HUES48 (cell line): ENCODE measurements at regions not wholly inside any gene's neighbourhood (a gene's known extent, or its start where the extent isn't known, plus 50 kb on each side); places are given as distances from the start of the nearest gene placed in this dataset.
A peak's percentile ranks its signal among the peaks of the same experiment; 100 is the strongest.

Experiments
- H3K27ac ChIP-seq: one replicate; pipeline ENCODE4 v1.7.0; 2013; ENCODE audit warnings: low read depth, low read length, inconsistent platforms
- H3K27me3 ChIP-seq: 2 replicates; pipeline ENCODE4 v1.6.1; 2013; ENCODE audit warnings: mild to moderate bottlenecking, low read length; ENCODE audit not compliant: control insufficient read depth, insufficient read depth
- H3K36me3 ChIP-seq: 2 replicates; pipeline ENCODE4 v1.6.1; 2013; ENCODE audit warnings: low read length; ENCODE audit not compliant: control insufficient read depth, insufficient read depth
- H3K4me1 ChIP-seq: 2 replicates; pipeline ENCODE4 v1.6.1; 2013; ENCODE audit warnings: mild to moderate bottlenecking, low read length; ENCODE audit not compliant: control insufficient read depth, insufficient read depth
- H3K4me3 ChIP-seq: 2 replicates; pipeline ENCODE4 v1.5.1; 2013; ENCODE audit warnings: mild to moderate bottlenecking, low read depth, low read length
- H3K9ac ChIP-seq: 2 replicates; pipeline ENCODE4 v1.6.1; 2013; ENCODE audit warnings: mild to moderate bottlenecking, low read depth, low read length, moderate library complexity
- H3K9me3 ChIP-seq: 2 replicates; pipeline ENCODE4 v1.6.1; 2013; ENCODE audit warnings: low read length; ENCODE audit not compliant: control insufficient read depth, insufficient read depth

- no peaks in the 10 kb centered on the region for H3K36me3 ChIP-seq
- no peaks in the 10 kb centered on the region for H3K27me3 ChIP-seq
- H3K9ac ChIP-seq, result no peak overlapping the region
These were observed 376.7 kb downstream of the LIG4 start for GRCh38 chr13:107838588-107839161.

DNA sequence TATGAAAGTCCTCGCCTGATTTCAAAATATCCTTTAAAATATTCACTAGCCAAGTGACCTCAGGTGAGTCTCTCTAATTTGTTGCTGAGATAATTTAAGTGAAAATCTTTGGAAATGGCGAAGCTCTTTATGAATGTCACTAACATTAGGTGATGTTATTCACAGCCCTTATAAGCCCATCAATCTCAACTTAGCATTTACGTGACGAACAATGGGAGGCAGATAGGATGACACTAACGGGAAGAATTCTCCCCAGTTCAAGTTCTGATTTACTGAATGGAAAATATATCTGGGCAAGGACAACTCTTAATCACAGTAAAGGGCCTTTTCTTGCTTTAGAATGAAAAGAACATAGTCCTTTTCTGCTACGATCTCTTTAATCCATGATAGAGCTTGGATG, 378.7 kb downstream of the LIG4 start:
- Histone ChIP-seq H3K27me3 (no peaks in the 10 kb centered on the region), H3K4me3 (no peak overlapping the region)

More at GRCh38 chr13:107838588-107839161, 376.7 kb downstream of the LIG4 start:
- peaks cover 56% of the 10 kb centered on the region for H3K4me1 ChIP-seq
- H3K27ac ChIP-seq, result peak overlapping the region; percentile 46
- H3K9me3 ChIP-seq, result no peaks in the 10 kb centered on the region
- H3K4me3 ChIP-seq, result 0 out of 2 replicates have a peak overlapping the region, but pooled peaks have one; percentile 12

GRCh38 chr13:107835339-107836018, 379.9 kb downstream of the LIG4 start:
- no peaks in the 10 kb centered on the region for H3K27me3 ChIP-seq
- peaks cover 46% of the 10 kb centered on the region for H3K4me1 ChIP-seq
- H3K36me3 ChIP-seq, result no peaks in the 10 kb centered on the region
- H3K9me3 ChIP-seq, result no peaks in the 10 kb centered on the region
- no peak overlapping the region for H3K9ac ChIP-seq
- H3K27ac ChIP-seq, result no peak overlapping the region
- no peak overlapping the region for H3K4me3 ChIP-seq

More for the DNA sequence above, 378.7 kb downstream of the LIG4 start:
- Histone ChIP-seq H3K4me1 (peaks cover 49% of the 10 kb centered on the region), H3K9ac (no peak overlapping the region), H3K36me3 (no peaks in the 10 kb centered on the region), H3K27ac (no peak overlapping the region), H3K9me3 (no peaks in the 10 kb centered on the region)

DNA sequence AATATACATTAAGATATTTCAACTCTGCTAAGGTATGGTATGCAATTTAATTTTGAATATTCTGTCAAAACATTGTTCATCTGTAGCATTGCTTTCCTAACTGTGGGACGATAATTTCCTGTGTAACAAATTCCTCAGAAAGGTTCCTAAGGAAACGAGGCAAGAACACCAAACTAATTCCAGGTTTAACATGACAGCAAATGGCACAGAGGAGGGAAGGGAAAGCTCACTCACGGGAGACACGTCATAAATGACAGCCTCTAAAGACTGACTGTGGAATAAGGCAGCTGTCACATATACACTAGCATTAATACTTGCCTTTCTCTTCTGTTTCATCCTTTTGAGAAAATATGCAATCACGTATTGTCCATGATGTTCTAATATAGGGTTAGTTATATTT, 380.6 kb downstream of the LIG4 start:
- Histone ChIP-seq H3K9ac (no peak overlapping the region), H3K27ac (no peak overlapping the region), H3K36me3 (no peaks in the 10 kb centered on the region), H3K27me3 (no peaks in the 10 kb centered on the region), H3K9me3 (no peaks in the 10 kb centered on the region), H3K4me3 (no peak overlapping the region), H3K4me1 (peaks cover 42% of the 10 kb centered on the region)

DNA sequence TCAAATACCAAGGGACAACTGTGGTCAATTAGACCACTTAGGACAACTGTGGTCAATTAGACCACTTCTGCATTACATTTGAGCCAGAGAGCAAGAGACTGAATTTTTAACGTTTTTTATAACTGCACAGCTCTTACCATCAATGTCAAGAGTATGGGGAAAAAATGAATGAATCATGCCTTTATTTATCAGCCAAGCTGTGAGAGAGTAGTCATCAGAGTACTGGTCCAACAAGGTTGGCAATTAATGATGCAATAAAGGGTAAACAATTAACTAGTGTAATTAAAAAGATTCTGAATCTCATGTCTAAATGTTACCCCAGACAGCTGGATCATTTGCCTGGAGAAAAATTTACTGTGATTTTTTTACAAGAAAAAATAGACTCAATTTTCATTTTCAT, 381.1 kb downstream of the LIG4 start:
- Histone ChIP-seq H3K9me3 (no peaks in the 10 kb centered on the region), H3K27me3 (no peaks in the 10 kb centered on the region), H3K27ac (no peak overlapping the region), H3K36me3 (no peaks in the 10 kb centered on the region), H3K4me3 (no peak overlapping the region), H3K9ac (no peak overlapping the region), H3K4me1 (peaks cover 42% of the 10 kb centered on the region)

DNA sequence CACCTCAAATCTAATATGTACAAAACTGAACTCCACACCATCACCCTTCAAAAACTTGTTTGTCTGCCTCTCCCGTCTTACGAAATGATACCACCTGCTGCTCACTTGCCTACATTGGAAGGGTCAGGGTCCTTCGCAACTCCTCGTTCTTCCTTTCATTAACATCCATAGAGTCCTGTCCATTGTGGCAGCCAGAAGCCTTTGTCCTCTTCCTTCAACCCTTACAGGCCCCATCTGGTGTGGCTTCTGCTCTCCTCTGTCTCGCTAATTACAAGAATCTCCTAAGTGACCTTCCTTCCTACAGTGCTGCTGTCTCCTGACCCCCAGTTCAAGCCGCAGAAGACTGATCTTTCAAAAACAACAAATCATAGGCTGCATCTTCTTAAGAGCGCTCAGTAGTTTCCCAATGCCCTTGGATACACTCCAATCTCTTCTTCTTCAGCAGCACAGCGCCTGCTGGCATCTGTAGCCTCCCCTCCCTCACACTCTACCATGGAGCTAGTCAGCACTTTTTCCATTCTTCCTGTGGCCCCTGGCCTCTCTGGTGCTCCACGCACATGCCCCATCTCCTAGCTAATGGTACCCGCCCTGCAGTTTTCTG, 382.7 kb downstream of the LIG4 start:
- Histone ChIP-seq H3K4me1 (peaks cover 26% of the 10 kb centered on the region; the same call in 1 of the 2 replicates), H3K27ac (no peak overlapping the region), H3K4me3 (no peak overlapping the region), H3K36me3 (no peaks in the 10 kb centered on the region), H3K27me3 (no peaks in the 10 kb centered on the region), H3K9ac (no peak overlapping the region), H3K9me3 (no peaks in the 10 kb centered on the region)

DNA sequence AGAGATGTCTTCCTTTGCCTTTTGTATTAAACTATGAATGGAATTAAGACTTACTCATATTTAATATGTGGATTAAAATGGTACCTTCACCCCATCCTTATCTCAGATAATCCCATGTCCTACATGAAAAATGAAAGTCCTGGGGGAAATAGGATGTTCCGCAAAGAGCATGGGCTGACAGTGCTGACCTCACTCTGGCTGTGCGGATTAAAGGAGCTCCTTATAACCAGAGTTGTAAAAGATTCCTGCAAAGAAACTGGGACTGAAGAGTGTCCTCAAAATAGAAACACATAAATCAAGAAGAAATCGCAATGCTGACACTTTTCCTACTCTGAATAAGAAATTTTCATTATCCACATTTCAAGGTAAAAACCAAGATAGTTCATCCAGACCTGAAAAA, 384.5 kb downstream of the LIG4 start:
- no peak overlapping the region for H3K9ac ChIP-seq
- no peaks in the 10 kb centered on the region for H3K36me3 ChIP-seq
- H3K4me1 ChIP-seq, result peaks cover 15% of the 10 kb centered on the region; the same call in 1 of the 2 replicates
- H3K9me3 ChIP-seq, result no peaks in the 10 kb centered on the region
- no peaks in the 10 kb centered on the region for H3K27me3 ChIP-seq
- H3K4me3 ChIP-seq, result no peak overlapping the region
- no peak overlapping the region for H3K27ac ChIP-seq

- H3K27ac ChIP-seq, result no peak overlapping the region
These were observed 387.3 kb downstream of the LIG4 start for GRCh38 chr13:107827840-107828549.

DNA sequence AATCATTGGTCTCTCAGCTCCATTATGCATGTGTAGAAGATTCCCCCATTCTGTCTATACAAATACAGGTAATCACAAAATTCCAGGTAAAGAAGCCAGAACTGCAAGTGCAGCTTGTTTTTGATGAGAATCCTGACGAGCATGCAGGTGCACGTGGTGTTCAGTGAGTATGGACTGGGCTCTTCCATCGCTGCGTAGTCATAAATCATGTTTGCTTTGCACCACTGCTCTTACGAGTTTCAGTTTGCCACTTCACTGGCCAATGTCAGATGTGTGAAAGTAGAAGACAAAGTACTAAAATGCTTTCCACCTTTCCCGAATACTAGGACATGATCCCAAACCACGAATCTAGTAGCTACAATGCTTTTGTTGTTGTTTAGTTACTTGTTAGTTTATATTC, 390.7 kb downstream of the LIG4 start:
- Histone ChIP-seq H3K36me3 (no peaks in the 10 kb centered on the region), H3K9ac (no peak overlapping the region), H3K27me3 (no peaks in the 10 kb centered on the region), H3K4me1 (peaks cover 26% of the 10 kb centered on the region), H3K27ac (no peak overlapping the region), H3K9me3 (no peaks in the 10 kb centered on the region), H3K4me3 (no peak overlapping the region)

More at GRCh38 chr13:107827840-107828549, 387.3 kb downstream of the LIG4 start:
- Histone ChIP-seq H3K36me3 (no peaks in the 10 kb centered on the region), H3K4me3 (no peak overlapping the region), H3K4me1 (peaks cover 8% of the 10 kb centered on the region; the same call in 1 of the 2 replicates), H3K27me3 (no peaks in the 10 kb centered on the region), H3K9ac (no peak overlapping the region), H3K9me3 (no peaks in the 10 kb centered on the region)

GRCh38 chr13:107822006-107822405, 393.3 kb downstream of the LIG4 start:
- H3K36me3 ChIP-seq, result no peaks in the 10 kb centered on the region
- H3K9me3 ChIP-seq, result no peaks in the 10 kb centered on the region
- no peaks in the 10 kb centered on the region for H3K27me3 ChIP-seq
- no peak overlapping the region for H3K9ac ChIP-seq
- H3K4me1 ChIP-seq, result peaks cover 40% of the 10 kb centered on the region
- no peak overlapping the region for H3K4me3 ChIP-seq
- H3K27ac ChIP-seq, result no peak overlapping the region

DNA sequence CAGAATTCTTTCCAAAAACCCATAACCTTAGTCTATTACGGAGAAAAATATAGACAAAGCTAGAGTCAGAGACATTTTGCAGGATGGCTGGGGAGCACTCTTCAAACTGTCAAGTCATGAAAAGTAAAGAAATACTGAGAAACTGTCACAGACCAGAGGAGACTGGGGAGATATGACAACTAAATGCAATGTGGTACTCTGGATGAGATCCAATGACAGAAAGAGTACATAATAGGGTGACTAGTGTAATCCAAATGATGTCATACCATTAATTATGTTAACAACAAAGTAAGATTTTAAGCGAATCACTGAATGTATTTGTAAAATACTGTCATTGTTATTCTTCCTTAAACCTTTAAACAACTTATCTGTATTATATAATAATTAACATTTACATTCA, 393.8 kb downstream of the LIG4 start:
- no peaks in the 10 kb centered on the region for H3K9me3 ChIP-seq
- H3K36me3 ChIP-seq, result no peaks in the 10 kb centered on the region
- no peak overlapping the region for H3K9ac ChIP-seq
- peaks cover 45% of the 10 kb centered on the region for H3K4me1 ChIP-seq
- H3K27ac ChIP-seq, result no peak overlapping the region
- H3K4me3 ChIP-seq, result no peak overlapping the region
- no peaks in the 10 kb centered on the region for H3K27me3 ChIP-seq
